Natural killer cell (primary cell): ENCODE measurements at regions not wholly inside any gene's neighbourhood (a gene's known extent, or its start where the extent isn't known, plus 50 kb on each side); places are given as distances from the start of the nearest gene placed in this dataset.

ENCODE experiments used
- ATAC-seq, 3 donors: fragments of 150-1000 bp in 2 of 3; fragments of 200-7000 bp in 1 of 3; cut with Tn5 transposase; 1 replicate in 1 of 3; 2 replicates in 2 of 3; pipeline ENCODE4 v1.10.0; 2021; ENCODE audit warnings: mild to moderate bottlenecking in 2 of 3, moderate library complexity in 2 of 3
- DNase-seq, 2 donors: peaks; one replicate each; pipeline versions ENCODE4 v3.0.0 to v3.0.0-alpha.2; 2013 to 2021; ENCODE audit warnings: mixed read lengths in 1 of 2
- H3K27ac ChIP-seq: one replicate; pipeline ENCODE4 v1.5.1; 2013; ENCODE audit warnings: mild to moderate bottlenecking, low read length
- H3K27me3 ChIP-seq: one replicate; pipeline ENCODE4 v1.6.1; 2013; ENCODE audit warnings: low read length; ENCODE audit not compliant: control insufficient read depth, insufficient read depth
- H3K36me3 ChIP-seq: one replicate; pipeline ENCODE4 v1.6.1; 2013; ENCODE audit warnings: low read length; ENCODE audit not compliant: control insufficient read depth, insufficient read depth
- H3K4me1 ChIP-seq: one replicate; pipeline ENCODE4 v1.6.1; 2013; ENCODE audit warnings: low read length; ENCODE audit not compliant: control insufficient read depth, insufficient read depth
- H3K4me3 ChIP-seq: one replicate; pipeline ENCODE4 v1.5.1; 2013; ENCODE audit warnings: low read length
- H3K9me3 ChIP-seq: one replicate; pipeline ENCODE4 v1.6.1; 2013; ENCODE audit warnings: low read length; ENCODE audit not compliant: control insufficient read depth, insufficient read depth
- H3K27ac Mint-ChIP-seq, 2 donors: one replicate each; pipeline ENCODE4 v1.8.0; 2022; ENCODE audit warnings: mild to moderate bottlenecking in 2 of 2, mixed read lengths in 2 of 2, moderate library complexity in 1 of 2
- H3K27me3 Mint-ChIP-seq, 2 donors: one replicate each; pipeline ENCODE4 v1.8.0; 2022; ENCODE audit warnings: low read depth in 2 of 2, mixed read lengths in 2 of 2
- H3K36me3 Mint-ChIP-seq: one replicate; pipeline ENCODE4 v1.8.0; 2022; ENCODE audit warnings: mixed read lengths
- H3K4me1 Mint-ChIP-seq, 2 donors: one replicate each; pipeline ENCODE4 v1.8.0; 2022; ENCODE audit warnings: mixed read lengths in 2 of 2
- H3K4me3 Mint-ChIP-seq: one replicate; pipeline ENCODE4 v1.8.0; 2022; ENCODE audit warnings: mild to moderate bottlenecking, moderate library complexity, mixed read lengths
- H3K9me3 Mint-ChIP-seq, 2 donors: one replicate each; pipeline ENCODE4 v1.8.0; 2022; ENCODE audit warnings: mixed read lengths in 2 of 2
- CTCF ChIP-seq: fragments of 200-600 bp; IDR thresholded peaks from one replicate; pipeline ENCODE4 v1.8.0; 2022; ENCODE audit warnings: antibody characterized with exemption
- WGBS: methylation state at CpG from one replicate; pipeline ENCODE4 v1.1.7; 2013; ENCODE audit warnings: missing lambda C conversion rate; ENCODE audit not compliant: insufficient coverage; 5-methylcytosine and 5-hydroxymethylcytosine counted together
- intact Hi-C: fragments of 100-400 bp; cut with micrococcal nuclease; formaldehyde crosslinking; loops from one replicate; pipeline ENCODE4 v1.14.2; 2022

GRCh38 chr10:106401161-106401560 is 763.3 kb downstream of the SORCS1 start:
- no peaks in the 10 kb centered on the region for H3K36me3 Mint-ChIP-seq
- no peak overlapping the region for H3K27ac Mint-ChIP-seq
- no peaks in the 10 kb centered on the region for H3K9me3 ChIP-seq
- intact Hi-C loops = no loop called here
- H3K9me3 Mint-ChIP-seq = peaks cover 4 to 8% of the 10 kb centered on the region in 2 donors
- no peak for DNase-seq
- no peak overlapping the region for H3K4me3 ChIP-seq
- TF ChIP-seq CTCF = no peak
- no peaks in the 10 kb centered on the region for H3K27me3 ChIP-seq
- ATAC-seq = no peak
- no peaks in the 10 kb centered on the region for H3K4me1 ChIP-seq
- no peaks in the 10 kb centered on the region for H3K36me3 ChIP-seq
- no peaks in the 10 kb centered on the region for H3K4me1 Mint-ChIP-seq
- H3K27me3 Mint-ChIP-seq = no peaks in the 10 kb centered on the region
- no peak overlapping the region for H3K4me3 Mint-ChIP-seq
- no peak overlapping the region for H3K27ac ChIP-seq

GRCh38 chr10:106399112-106399511 is 765.4 kb downstream of the SORCS1 start:
- H3K9me3 Mint-ChIP-seq = peaks cover 4 to 11% of the 10 kb centered on the region in 2 donors
- 100% methylated on average over 3 of the region's 4 CpGs for WGBS

GRCh38 chr10:106396192-106396591 is 768.3 kb downstream of the SORCS1 start:
- Histone ChIP-seq H3K9me3 (no peaks in the 10 kb centered on the region), H3K4me3 (no peak overlapping the region), H3K27me3 (no peaks in the 10 kb centered on the region), H3K4me1 (no peaks in the 10 kb centered on the region), H3K27ac (no peak overlapping the region), H3K36me3 (no peaks in the 10 kb centered on the region)
- Mint-ChIP-seq H3K9me3 (peaks cover 4 to 13% of the 10 kb centered on the region in 2 donors), H3K4me1 (no peaks in the 10 kb centered on the region), H3K27ac (no peak overlapping the region), H3K4me3 (no peak overlapping the region), H3K36me3 (no peaks in the 10 kb centered on the region), H3K27me3 (no peaks in the 10 kb centered on the region)
- TF ChIP-seq CTCF = no peak
- ATAC-seq (no peak), DNase-seq (no peak)
- intact Hi-C loops = no loop called here
- WGBS = 53% methylated on average over 1 of the region's 2 CpGs

More at GRCh38 chr10:106399112-106399511, 765.4 kb downstream of the SORCS1 start:
- no peak for TF ChIP-seq CTCF
- Mint-ChIP-seq H3K4me3 (no peak overlapping the region), H3K27ac (no peak overlapping the region), H3K36me3 (no peaks in the 10 kb centered on the region), H3K4me1 (no peaks in the 10 kb centered on the region), H3K27me3 (no peaks in the 10 kb centered on the region)
- H3K4me1 ChIP-seq = no peaks in the 10 kb centered on the region
- DNase-seq (no peak), ATAC-seq (no peak)
- intact Hi-C loops = no loop called here
- H3K4me3 ChIP-seq = no peak overlapping the region
- no peaks in the 10 kb centered on the region for H3K36me3 ChIP-seq
- H3K27me3 ChIP-seq = no peaks in the 10 kb centered on the region
- H3K27ac ChIP-seq = no peak overlapping the region
- H3K9me3 ChIP-seq = no peaks in the 10 kb centered on the region

- ATAC-seq (no peak), DNase-seq (no peak)
- no peaks in the 10 kb centered on the region for H3K27me3 ChIP-seq
- H3K4me3 ChIP-seq = no peak overlapping the region
- Mint-ChIP-seq H3K36me3 (no peaks in the 10 kb centered on the region), H3K4me1 (no peaks in the 10 kb centered on the region), H3K27ac (no peak overlapping the region), H3K9me3 (peaks cover 4 to 13% of the 10 kb centered on the region in 2 donors), H3K27me3 (no peaks in the 10 kb centered on the region), H3K4me3 (no peak overlapping the region)
- no peaks in the 10 kb centered on the region for H3K9me3 ChIP-seq
- no peaks in the 10 kb centered on the region for H3K36me3 ChIP-seq
- H3K27ac ChIP-seq = no peak overlapping the region
- no peak for TF ChIP-seq CTCF
- intact Hi-C loops = no loop called here
- 43% methylated on average over 2 of the region's 3 CpGs for WGBS
- no peaks in the 10 kb centered on the region for H3K4me1 ChIP-seq
Measured at GRCh38 chr10:106395041-106395749, 769.3 kb downstream of the SORCS1 start.
